ENCODE measurements at regions not wholly inside any gene's neighbourhood (a gene's known extent, or its start where the extent isn't known, plus 50 kb on each side); places are given as distances from the start of the nearest gene placed in this dataset.

DNA sequence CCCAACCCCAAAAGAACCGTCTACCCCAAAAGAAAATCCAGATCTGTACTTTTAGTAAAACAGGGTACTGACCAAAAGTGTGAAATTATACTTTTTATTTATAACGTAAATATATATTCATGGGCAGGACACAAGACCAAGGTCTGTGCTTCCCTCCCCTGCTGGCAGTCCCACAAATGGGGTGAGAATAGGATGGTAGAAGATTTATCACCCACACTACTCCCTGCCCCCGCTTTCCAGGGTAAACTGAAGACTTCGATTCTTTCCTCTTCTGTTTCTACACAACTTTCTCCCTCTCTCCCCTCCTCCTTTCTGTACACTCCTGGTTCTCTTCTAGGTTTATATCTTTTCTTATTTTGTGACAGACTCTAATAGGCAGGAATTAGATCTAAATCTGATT lies 79.7 kb downstream of the MDH1 start:
- Histone ChIP-seq H3K27me3 (ENCODE audit: control insufficient read depth, insufficient read depth, low read length) (no peaks in the 10 kb centered on the region; the same call in none of the 2 replicates), H3K4me3 (ENCODE audit: low read depth, low read length) (no peak overlapping the region), H3K36me3 (ENCODE audit: control insufficient read depth, insufficient read depth, low read length) (no peaks in the 10 kb centered on the region)
- DNase-seq (ENCODE audit: low read depth): no peak
- TF ChIP-seq, protein P1, sequence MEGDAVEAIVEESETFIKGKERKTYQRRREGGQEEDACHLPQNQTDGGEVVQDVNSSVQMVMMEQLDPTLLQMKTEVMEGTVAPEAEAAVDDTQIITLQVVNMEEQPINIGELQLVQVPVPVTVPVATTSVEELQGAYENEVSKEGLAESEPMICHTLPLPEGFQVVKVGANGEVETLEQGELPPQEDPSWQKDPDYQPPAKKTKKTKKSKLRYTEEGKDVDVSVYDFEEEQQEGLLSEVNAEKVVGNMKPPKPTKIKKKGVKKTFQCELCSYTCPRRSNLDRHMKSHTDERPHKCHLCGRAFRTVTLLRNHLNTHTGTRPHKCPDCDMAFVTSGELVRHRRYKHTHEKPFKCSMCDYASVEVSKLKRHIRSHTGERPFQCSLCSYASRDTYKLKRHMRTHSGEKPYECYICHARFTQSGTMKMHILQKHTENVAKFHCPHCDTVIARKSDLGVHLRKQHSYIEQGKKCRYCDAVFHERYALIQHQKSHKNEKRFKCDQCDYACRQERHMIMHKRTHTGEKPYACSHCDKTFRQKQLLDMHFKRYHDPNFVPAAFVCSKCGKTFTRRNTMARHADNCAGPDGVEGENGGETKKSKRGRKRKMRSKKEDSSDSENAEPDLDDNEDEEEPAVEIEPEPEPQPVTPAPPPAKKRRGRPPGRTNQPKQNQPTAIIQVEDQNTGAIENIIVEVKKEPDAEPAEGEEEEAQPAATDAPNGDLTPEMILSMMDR (IDR thresholded peaks at IDR 0.05; ENCODE audit: insufficient read depth, low read depth, low read length): no peak
- ChIA-PET POLR2A (no interaction called here), CTCF (no interaction called here)

DNA sequence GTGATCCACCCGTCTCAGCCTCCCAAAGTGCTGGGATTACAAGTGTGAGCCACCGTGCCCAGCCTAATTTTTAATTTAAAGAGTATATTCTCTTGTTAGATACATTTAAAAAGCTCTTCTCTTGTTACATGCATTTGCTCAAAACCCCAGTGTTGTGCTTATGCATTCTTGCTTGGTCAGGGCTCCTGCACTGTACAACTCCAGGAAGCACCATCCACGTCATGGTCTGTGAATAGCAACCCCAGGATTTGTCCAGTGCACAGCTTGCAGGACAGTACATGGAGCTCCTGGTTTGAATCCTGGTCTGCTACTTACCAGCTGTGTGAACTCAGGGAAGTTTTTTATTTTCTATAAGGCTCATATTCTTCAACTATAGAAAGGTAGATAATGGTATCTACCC lies 80.8 kb downstream of the MDH1 start:
- TF ChIP-seq, protein P1 (IDR thresholded peaks at IDR 0.05; ENCODE audit: insufficient read depth, low read depth, low read length): no peak
- POLR2A ChIA-PET: no interaction called here

DNA sequence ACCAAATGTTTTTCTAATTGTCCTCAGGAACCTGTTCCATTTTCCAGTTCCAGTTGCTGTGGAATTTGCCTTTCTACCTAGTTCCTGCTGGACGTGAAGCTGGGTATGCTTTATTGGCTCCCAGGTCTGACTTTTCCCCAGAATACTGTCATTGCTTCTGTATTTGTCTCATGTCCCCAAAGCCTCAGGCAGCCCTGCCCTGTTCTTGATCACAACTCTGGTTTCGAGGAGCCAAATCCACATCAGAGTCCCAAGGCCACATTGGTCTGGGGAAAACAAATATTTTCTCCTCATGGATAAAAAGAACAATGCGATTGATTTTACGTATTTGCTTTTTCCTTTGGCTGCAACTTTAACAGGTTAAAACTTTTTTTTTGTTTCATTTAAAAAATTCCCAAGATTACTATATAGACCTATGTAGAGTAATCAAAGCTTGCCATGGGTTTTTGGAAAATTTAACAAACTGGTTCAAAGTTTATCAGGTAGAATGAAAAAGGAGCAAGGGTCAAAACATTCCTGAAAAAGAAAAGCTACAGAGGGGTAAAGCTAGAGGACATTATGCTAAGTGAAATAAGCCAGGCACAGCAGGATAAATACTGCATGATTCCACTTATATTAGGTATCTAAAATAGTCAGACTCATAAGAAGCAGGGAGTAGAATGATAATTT lies 85.2 kb downstream of the MDH1 start:
- TF ChIP-seq, protein P1 (IDR thresholded peaks at IDR 0.05; ENCODE audit: insufficient read depth, low read depth, low read length): no peak
- CTCF ChIA-PET: interaction anchor here (0.9 to 1.0 kb wide), 2 partner anchors 12 to 26 kb away, joined by 3 read pairs; no protein-coding TSS in a partner anchor
- POLR2A ChIA-PET: no interaction called here
- no peak overlapping the region for H3K4me3 ChIP-seq (ENCODE audit: low read depth, low read length)
- H3K27me3 ChIP-seq (ENCODE audit: control insufficient read depth, insufficient read depth, low read length): no peaks in the 10 kb centered on the region; the same call in none of the 2 replicates
- H3K36me3 ChIP-seq (ENCODE audit: control insufficient read depth, insufficient read depth, low read length): no peaks in the 10 kb centered on the region
- DNase-seq (ENCODE audit: low read depth): no peak

More for the DNA sequence above, 80.8 kb downstream of the MDH1 start:
- H3K27me3 ChIP-seq (ENCODE audit: control insufficient read depth, insufficient read depth, low read length): no peaks in the 10 kb centered on the region; the same call in none of the 2 replicates
- no peaks in the 10 kb centered on the region for H3K36me3 ChIP-seq (ENCODE audit: control insufficient read depth, insufficient read depth, low read length)
- H3K4me3 ChIP-seq (ENCODE audit: low read depth, low read length): no peak overlapping the region
- CTCF ChIA-PET: interaction anchor here (0.9 kb wide), 1 partner anchor 10 kb away, joined by 3 read pairs; no protein-coding TSS in a partner anchor
- no peak for DNase-seq (ENCODE audit: low read depth)

DNA sequence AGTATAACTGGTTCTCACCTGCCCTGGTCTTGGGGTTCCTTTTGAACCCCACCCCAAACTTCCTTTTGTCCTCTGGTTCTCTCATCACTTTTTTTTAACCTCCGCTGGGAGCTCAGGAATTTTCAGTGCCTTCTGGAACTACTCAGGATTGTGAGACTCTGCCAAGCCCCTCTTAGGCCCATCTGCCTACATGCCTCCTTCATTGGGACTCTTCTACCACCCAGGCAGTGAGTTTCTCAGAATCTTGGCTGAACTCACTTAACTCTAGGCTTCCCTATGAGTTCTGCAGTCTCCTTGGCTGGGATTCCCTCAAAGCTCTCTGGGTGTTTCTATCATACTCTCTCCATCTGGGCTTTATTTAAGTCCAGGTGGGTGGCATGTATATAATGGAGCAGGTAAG lies 86.3 kb downstream of the MDH1 start:
- ChIA-PET CTCF (interaction anchor here (0.9 kb wide), 1 partner anchor 25 kb away, joined by 3 read pairs; no protein-coding TSS in a partner anchor), POLR2A (no interaction called here)
- Histone ChIP-seq H3K36me3 (ENCODE audit: control insufficient read depth, insufficient read depth, low read length) (no peaks in the 10 kb centered on the region), H3K27me3 (ENCODE audit: control insufficient read depth, insufficient read depth, low read length) (no peaks in the 10 kb centered on the region; the same call in none of the 2 replicates), H3K4me3 (ENCODE audit: low read depth, low read length) (no peak overlapping the region)
- TF ChIP-seq, protein P1 (IDR thresholded peaks at IDR 0.05; ENCODE audit: insufficient read depth, low read depth, low read length): no peak
- no peak for DNase-seq (ENCODE audit: low read depth)

DNA sequence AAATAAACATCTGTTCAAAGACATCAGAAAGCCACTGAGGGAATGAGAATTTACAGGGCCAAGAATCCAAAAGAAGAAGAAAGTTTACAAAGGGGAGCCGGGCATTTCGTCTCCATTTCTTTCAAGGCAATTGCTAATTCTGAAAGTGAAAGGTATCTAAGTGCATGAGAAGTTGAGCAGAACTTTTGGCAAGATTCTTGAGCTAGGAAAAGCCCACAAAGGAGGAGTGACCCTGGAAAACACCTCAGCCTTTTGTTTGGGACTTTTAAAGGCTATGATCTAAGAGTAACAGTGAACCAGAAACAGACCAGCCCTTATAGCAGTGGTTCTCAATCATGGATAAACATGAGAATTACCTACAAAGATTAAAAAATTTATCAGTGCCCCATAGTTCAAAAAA lies 87.4 kb downstream of the MDH1 start:
- DNase-seq (ENCODE audit: low read depth): no peak
- TF ChIP-seq, protein P1 (IDR thresholded peaks at IDR 0.05; ENCODE audit: insufficient read depth, low read depth, low read length): no peak
- ChIA-PET CTCF (no interaction called here), POLR2A (no interaction called here)
- H3K36me3 ChIP-seq (ENCODE audit: control insufficient read depth, insufficient read depth, low read length): no peaks in the 10 kb centered on the region
- H3K4me3 ChIP-seq (ENCODE audit: low read depth, low read length): no peak overlapping the region
- H3K27me3 ChIP-seq (ENCODE audit: control insufficient read depth, insufficient read depth, low read length): no peaks in the 10 kb centered on the region; the same call in 1 of the 2 replicates
